G401.6 (cell line): ENCODE measurements at regions not wholly inside any gene's neighbourhood (a gene's known extent, or its start where the extent isn't known, plus 50 kb on each side); places are given as distances from the start of the nearest gene placed in this dataset.

ENCODE experiments used
- FAIRE-seq: peaks from 2 replicates; lab custom pipeline; 2012; peaks lifted over from hg19 to GRCh38; lab: Jason Lieb, UNC

- peak; percentile 83 for FAIRE-seq
Measured at GRCh38 chr6:139591075-139591865, 216.8 kb upstream of the CITED2 start.

DNA sequence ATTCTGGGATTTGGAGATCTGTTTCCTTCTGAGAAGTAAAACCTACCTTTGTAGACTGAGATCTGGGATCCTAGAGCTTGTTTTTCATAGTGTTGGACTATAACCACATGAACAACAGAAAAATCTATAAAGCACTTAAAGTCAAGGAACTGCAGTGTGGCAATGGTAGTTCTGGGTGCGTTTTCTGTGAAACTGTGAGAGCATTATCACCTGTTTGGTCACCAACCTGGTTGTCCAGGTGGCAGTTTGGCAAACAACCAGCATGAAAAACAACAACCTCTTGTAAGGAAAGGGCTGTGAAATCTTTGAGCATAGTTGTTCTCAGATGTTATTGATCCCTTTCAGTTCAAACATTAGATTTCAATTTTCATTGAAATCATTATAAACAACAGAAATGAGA, 215.8 kb upstream of the CITED2 start:
- no peak for FAIRE-seq

GRCh38 chr6:139588734-139589593, 214.5 kb upstream of the CITED2 start:
- FAIRE-seq = no peak

DNA sequence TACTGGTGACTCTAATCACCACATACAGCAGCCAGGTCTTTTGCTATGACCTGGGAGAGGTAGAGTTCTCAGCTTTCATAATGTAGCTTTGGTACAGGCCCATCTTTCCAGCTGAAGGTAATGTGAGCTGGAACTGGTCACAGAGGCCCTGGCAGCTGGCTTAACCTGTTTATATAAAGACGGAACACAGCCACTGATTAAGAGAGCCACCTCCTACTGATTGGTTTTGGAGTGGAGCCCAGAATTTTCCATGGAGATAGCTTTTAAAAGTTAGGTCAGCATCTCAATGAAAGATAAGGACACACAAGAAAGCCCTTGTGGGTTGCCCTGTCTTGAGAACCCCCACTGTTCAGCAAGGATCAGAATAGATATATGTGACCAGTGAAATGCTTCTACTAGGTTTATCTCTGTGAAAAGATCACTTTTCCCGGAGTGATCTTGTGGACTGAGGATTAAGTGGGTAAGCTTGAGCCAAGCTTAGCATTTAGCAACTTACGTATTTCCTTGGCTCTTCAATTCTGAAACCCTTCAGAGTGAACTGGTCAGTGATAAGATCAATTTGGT, 213.7 kb upstream of the CITED2 start:
- no peak for FAIRE-seq

DNA sequence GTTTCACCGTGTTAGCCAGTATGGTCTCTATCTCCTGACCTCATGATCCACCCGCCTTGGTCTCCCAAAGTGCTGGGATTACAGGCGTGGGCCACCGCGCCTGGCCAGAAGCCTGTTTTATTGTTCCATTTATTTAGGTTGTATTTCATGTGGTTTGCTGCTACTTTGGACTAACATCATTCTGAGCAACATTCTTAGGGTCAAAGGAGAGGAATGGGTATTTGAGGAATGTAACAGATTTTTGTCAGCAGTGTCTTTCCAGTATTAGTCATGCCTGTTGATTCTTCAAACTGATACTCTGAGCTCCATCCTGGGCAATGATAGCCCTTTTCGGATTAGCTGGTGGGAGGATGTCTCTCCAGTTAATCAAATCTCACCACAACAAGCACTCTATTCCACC, 213.0 kb upstream of the CITED2 start:
- FAIRE-seq = peak; percentile 98

- no peak for FAIRE-seq
Measured at GRCh38 chr6:139586273-139586672, 211.8 kb upstream of the CITED2 start.

DNA sequence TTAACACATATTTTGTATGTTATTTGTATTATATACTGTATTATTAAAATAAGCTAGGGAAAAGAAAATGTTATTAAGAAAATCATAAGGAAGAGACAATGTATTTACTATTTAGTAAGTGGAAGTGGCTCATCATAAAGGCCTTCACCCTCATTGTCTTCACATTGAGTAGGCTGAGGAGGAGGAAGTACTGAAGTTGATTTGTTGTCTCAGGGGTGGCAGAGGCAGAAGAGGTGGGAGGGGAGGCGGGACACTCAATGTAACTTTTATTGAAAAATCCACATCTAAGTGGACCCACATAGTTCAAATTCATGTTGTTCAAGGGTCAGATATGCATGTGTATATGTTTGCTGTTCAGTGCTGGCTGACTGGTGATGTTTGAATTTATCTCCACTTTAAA, 210.2 kb upstream of the CITED2 start:
- no peak for FAIRE-seq

DNA sequence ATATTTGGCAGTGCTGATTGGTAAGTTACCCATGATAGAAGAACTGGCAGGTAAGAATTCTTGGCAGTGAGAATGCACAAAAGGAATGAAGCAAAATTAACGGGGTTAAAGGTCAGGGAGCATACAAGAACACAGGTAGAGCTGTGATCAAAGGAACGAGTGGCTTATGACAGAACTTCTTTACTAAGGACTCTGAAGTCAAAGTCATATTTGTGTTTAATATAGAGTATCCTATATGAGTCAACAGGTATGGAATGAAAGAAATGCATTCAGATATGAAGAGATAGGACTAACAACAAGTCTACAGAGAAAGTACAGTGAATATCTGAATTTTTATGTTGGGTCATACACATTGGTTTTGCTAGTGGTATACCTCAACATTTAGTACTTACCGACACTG, 209.0 kb upstream of the CITED2 start:
- peak; percentile 96 for FAIRE-seq

GRCh38 chr6:139582956-139583355, 208.5 kb upstream of the CITED2 start:
- FAIRE-seq = no peak

- FAIRE-seq = peak; percentile 45
Measured at GRCh38 chr6:139581485-139581865, 207.0 kb upstream of the CITED2 start.

- FAIRE-seq = no peak
Measured at GRCh38 chr6:139580592-139581484, 206.4 kb upstream of the CITED2 start.

DNA sequence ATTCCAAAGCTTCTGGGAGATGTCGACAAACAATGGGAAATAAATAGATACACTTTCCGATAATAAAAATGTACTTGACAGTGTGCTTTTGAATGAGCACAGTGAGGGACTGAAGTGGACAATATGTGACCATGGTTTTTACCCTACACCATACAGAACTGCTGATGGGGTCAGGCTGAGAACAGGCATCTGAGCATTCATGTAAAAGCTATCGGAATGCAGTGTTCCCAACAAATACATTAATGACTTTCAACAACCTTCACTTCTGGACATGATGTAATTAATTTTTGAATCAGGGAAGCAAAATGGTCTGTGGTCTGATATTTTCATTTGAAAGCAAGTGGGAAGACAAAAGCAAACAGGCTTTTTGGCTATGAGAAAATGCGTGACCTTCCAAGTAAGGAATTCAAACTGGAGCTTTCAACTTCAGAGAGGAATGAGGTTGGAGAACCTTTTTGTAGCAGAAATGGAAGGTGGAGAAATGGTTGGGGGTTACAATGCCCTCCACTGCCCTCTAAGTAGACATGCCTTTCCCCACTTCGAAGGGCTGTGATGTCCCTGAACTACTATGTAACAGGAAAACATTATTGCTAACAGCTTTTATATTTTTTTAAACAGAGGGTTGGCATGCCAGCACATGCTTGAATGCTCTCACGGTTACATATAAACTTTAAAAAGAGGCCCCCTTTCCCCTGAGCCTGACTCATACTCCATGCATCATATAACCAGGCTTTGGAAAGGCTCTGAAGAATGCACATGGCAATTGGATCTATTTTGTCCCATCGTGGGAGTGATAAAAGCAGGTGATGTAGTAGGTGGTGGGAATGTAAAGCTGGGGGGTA, 203.5 kb upstream of the CITED2 start:
- peak; percentile 96 for FAIRE-seq

- no peak for FAIRE-seq
Measured at GRCh38 chr6:139577124-139577762, 202.8 kb upstream of the CITED2 start.

DNA sequence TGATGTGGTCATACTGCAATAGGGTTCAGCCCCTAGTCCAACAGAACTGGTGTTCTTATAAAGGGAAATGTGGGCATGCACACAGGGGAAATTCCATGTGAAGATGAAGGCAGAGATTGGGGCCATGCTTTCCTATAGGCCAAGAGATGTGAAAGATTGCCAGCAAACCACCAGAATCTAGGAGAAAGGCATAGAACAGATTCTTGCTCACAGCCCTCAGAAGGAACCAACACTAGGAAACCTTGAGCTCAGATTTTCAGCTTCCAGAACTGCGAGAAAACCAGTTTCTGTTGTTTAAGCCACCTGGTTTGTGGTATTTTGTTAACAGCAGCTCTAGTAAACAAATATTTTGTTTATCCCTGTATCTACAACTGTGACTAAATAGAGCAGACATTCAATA, 197.6 kb upstream of the CITED2 start:
- no peak for FAIRE-seq

- FAIRE-seq = peak; percentile 89
Measured at GRCh38 chr6:139570166-139570565, 195.7 kb upstream of the CITED2 start.

DNA sequence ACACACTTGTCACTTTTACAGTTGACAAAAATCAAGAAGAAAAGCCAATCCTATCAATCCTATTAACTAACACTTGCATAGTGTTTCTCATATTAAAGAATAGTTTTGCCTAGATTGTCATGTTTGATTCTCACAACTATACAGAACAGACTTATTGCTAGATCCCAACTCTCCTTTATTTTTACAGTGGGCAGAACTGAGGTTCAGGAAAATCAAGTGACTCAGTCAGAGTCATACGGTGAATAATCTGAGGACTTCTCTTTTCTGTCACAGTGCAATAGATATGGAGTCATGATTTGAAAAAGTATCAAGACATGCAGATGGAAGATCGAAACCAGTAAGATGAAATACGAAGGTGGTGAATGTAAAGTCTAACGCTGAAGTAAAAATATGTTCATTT, 195.1 kb upstream of the CITED2 start:
- FAIRE-seq = no peak

DNA sequence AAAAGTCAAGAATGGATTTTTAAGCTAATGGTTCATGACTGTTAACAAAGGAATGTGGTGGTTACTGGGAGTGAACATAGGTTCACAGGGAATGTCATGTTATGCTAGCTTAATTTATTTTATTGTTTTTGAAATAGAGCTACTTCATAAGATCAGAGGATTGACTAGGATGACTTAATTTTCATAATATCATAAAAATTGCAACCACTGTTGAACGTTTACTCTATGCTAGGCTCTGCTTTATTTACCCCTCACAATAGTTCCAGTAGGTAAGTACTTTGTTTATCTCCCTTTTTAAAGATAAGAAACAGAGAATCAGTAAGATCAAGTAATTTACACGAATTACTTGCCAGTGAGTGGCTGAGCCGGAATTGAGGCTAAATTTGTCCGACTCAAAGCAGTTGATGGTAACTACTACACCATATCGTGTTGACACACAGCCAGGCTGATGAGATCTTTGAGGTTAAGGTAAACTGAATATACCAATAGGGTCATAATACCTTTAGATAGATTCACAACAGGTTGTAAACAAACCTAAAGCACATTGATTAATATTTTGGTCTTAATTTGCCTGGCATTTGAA, 194.6 kb upstream of the CITED2 start:
- FAIRE-seq = peak; percentile 90

DNA sequence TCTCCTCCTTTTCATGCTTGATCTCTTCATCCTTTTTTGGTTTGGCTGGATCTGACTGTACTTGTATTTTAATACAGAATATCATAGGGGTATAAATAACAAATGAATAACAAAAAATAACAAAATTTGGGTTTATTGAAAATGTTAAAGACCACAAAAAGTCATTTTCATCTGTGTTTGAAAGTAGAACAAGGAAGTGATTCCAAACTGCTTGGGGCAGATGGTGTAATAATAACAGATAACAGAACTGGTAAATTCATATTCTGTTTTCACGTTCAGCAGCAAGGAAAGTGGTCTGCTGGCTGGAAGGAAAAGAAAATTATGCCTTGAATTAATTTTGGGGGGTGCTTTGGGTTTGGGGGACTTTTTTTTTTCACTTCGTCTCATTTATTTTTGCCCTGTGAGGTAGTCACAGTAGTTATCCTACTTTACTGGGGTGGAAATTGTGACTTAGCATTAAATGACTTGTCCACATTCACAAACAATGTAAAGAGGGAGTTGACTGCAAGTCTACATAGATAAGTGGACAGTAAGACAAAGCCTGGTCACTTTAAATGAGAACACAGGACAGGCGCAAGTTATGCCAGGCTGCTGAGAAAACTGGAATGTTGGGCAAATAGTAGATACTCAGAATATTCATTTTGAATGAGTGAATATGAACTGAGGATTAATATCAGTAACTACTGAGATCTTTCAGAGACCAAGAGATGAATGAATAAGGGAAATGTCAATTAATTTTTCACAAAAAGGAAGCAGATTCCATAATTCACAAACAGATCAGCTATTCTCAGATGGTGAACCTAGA, 193.9 kb upstream of the CITED2 start:
- peak; percentile 51 for FAIRE-seq

DNA sequence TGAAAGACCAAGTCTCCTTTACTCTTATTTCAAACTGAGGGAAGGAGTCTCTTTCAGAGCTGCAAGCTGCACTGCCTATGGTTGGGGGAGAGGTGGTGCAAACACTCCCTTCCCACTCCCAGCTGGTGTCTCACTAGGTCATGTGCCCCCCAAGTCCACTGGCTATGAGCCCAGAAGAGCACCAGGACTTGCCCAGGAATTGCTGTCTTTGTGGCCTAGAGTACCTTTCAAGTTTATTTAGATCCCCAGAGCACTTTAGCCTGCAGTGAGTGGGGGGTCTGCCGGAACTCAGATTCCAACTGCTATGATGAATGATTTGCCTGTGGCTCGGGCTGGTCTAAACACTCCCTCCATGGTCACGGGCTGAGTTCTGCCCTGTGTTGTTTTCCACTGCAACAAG, 192.6 kb upstream of the CITED2 start:
- no peak for FAIRE-seq

DNA sequence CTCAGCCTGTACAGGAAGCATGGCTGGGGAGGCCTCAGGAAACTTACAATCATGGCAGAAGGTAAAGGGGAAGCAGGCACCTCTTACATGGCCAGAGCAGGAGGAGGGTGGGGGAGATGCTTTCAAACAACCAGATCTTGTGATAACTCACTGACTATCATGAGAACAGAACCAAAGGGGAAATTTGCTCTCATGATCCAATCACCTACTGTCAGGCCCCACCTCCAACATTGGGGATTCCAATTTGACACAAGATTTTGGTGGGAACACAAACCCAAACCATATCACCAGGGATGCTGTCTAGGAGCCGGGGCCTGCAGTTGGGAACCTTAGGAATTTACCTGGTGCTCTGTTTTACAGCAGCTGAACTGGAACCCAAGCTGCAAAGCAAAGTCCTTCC, 191.1 kb upstream of the CITED2 start:
- FAIRE-seq = no peak
